GM12892 (cell line): ENCODE measurements at regions not wholly inside any gene's neighbourhood (a gene's known extent, or its start where the extent isn't known, plus 50 kb on each side); places are given as distances from the start of the nearest gene placed in this dataset.

ENCODE experiments used
- POLR2A ChIP-seq: IDR thresholded peaks from 2 replicates; pipeline ENCODE4 v1.6.1; 2011; ENCODE audit warnings: low read depth, low read length, control low read depth
- POLR2AphosphoS5 ChIP-seq: IDR thresholded peaks from 2 replicates; pipeline ENCODE4 v1.6.1; 2011; ENCODE audit warnings: low read depth, low read length, control low read depth
- TAF1 ChIP-seq: IDR thresholded peaks from 2 replicates; pipeline ENCODE4 v1.6.1; 2011; ENCODE audit warnings: low read depth, mild to moderate bottlenecking, control low read depth, low read length, borderline replicate concordance

DNA sequence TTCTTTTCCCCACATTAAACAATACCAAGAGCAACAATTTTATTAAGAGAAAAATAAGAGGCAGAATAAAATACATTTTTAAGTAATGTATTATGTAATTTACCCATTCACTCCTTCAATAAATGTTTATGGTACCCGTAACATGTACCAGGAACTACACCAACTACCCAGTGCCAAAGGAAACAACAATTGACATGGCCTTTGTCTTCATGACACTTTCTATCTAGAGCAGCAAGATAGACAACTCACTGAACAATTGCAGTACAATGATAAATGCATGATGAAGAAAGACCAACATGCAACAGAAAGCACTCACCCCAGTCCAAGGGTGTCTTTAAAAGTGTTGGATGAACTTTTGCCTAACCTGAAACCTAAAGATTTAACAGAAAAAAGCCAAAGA, 493.8 kb downstream of the IGSF11 start:
- TF ChIP-seq POLR2A (no peak), POLR2AphosphoS5 (no peak), TAF1 (no peak)
